GM04503 (cell line): ENCODE measurements at regions not wholly inside any gene's neighbourhood (a gene's known extent, or its start where the extent isn't known, plus 50 kb on each side); places are given as distances from the start of the nearest gene placed in this dataset.

ENCODE experiments used
- DNase-seq: peaks from one replicate; pipeline ENCODE4 v3.0.0-alpha.2; 2012; ENCODE audit warnings: low read depth

DNA sequence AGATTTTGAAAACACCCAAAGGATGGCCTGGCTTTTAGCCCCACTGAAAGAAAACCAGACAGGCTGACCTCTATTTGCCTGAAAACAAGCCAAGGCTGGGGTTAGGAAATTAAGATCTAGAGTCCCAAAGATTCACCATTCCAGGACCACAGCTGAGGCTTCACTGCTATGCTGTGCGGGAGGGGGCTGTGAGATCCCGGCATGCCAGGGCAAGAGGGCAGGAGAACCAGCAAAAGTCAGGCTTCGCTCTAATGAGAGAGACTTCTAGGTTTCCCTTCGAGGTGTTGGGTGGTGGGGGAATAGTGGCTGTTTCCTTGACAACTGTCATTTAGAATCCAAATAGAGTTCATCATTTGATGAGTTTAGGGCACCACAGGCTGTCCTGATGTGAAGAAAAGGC is 152.9 kb upstream of the NFIB start:
- no peak for DNase-seq

DNA sequence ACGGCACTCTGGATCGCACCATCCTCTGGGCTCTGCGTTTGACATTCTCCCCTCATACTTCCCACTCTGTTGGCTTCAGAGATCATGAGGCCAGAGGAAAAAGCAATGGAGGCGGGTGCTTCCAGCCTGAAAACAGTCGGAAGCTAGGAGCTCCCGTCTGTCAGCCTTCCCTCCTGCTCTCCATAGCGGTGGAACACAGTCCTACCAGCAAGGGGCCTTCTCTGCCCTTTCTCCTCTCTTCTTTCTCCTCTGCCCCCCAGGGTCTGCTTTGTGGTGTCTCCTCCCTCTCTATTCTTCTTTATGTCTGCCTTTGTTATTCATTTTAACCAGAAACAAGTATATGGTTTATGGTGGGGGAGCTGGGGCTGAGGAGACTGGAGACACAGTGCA is 152.5 kb upstream of the NFIB start:
- DNase-seq = no peak

DNA sequence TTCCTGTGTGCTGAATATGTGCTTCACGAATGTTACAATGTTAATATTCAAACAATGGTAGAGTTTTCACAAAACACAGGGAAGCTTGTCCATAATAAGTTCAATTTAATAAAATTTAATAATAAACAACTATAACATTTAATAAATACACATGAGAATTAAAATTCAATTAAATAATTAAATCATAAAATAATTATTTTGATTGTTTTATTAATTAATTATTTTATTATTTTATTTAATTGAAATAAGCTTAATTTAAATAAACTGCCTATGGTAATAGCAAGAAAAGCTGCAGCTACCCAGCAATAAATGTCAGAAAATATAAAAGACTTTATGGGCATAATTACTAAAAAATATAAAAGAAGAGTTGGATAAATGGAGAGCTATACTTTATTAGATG is 149.0 kb upstream of the NFIB start:
- DNase-seq = no peak

DNA sequence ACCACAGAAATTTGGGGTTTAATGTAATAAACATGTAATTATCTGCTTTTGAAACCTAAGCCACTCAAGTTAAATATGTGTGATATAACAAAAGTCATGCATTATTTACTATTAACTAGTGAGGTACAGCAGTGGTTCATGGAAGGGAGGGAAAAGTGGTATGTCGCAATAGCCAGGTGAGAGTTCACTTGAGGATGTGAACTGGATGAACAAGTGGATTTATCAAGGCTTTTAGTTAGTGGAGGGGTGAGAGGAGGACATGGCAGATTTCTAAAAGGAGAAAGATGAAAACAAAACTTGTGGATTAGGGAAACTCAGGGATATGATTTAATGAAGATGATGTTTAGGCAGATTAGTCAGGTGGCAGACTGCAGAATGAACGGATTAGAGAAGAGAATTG is 141.3 kb upstream of the NFIB start:
- DNase-seq = no peak

DNA sequence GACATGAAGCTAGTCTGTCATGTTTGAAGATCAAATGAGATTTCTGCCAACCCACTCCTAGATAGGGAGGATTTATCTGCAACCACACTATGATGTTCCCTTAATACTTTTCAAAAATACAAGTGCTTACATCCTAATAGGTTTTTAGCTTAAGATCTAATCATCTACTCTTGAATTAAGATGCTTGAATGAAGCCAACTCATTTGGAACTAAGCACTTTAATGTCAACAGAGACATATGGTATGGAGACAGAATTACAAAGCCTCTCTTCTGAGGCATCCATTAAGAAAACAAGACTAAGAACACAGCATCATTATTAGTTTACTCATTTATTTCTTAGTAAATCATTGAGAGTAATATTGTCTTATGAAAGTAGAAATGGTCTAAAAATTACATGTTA is 139.3 kb upstream of the NFIB start:
- no peak for DNase-seq

DNA sequence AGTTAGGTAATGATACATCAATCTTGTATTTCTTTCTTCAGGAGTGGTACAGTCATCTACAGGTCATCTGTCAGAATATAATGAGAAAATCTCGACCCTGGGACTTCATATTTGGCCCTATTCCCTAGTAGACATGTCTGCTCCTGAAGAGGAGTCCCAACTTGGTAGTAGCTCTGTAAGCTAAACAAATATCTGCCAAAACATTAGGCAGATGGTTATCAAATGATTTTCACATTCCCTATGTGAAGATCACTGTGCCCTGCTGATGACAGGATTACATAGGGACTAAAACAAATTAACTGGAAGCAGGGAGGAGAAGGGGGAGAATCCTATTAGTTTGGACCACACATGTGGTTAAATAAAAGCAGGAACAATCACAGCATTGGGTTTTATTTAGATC is 138.6 kb upstream of the NFIB start:
- DNase-seq = no peak

DNA sequence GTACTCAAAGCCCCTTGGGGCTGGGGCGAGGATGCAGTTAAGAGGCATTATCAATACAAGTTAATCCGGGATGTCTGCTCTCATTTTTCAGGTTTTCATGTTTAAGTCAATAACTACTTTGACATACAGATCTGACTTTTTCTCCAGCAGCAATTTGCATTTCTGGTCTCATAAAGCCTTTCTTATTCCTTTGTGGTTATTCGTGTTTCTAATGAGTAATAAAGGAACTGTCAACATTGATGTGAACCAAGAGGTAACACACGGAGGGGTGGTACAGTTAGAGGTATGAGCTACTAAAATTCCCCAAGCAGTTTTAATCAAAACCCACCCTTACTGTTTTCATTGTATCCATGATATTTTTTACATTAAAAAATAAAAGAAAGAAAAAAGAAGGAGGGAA is 138.0 kb upstream of the NFIB start:
- DNase-seq = no peak

DNA sequence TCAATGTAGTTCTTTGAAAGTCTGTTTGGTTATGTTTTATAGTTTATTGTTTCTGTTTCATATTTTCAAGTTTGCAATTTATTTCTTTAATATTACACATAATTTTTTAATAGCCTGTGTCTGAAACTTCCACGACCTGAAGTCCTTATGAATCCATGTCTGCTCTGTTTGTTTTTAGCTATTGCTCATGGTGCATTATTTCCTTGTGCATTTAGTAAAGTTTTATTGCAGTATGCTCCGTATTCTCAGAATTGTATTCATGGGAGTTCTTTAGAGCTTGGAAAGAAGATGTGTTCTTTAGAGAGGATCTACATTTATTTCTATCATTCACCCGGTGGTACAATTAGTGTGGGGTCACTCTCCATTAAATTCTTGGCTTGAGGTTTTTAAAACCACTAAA is 133.2 kb upstream of the NFIB start:
- DNase-seq = no peak

DNA sequence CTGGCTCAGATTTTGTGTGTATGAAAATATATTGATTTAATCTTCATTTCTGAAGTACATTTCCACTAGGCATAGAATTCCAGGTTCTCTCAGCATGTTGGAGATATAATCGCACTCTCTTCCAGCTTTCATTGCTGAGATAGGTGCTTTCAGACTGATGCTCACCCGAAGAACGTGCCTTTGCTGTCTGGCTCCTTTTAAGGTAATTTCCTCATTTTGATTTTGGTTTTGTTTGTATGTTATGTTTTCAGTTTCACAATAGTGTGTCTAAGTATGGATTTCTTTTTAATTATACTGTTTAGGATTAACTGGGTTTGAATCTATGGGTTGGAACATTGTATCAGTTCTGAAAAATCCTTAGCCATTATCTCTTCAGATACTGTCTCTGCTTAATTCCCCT is 132.0 kb upstream of the NFIB start:
- no peak for DNase-seq

DNA sequence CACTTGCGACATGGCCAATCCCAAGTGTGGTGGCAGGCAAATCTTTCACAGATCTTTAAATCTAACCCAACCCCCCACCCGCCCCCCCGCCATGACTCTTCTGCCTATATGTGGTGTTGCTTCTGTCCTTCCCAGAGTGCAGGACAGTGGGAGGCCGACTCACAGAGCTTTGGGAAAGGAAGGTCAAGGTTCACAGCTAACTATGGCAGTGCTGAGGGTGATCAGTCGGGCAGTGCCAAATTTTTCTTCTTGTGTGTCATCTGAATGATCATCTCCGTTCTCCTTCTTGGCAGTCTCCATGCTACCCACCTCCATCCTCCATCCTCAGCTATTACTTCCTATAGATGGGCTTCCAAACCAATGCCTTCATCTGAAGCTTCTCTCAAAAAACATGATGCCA is 129.0 kb upstream of the NFIB start:
- DNase-seq = no peak

DNA sequence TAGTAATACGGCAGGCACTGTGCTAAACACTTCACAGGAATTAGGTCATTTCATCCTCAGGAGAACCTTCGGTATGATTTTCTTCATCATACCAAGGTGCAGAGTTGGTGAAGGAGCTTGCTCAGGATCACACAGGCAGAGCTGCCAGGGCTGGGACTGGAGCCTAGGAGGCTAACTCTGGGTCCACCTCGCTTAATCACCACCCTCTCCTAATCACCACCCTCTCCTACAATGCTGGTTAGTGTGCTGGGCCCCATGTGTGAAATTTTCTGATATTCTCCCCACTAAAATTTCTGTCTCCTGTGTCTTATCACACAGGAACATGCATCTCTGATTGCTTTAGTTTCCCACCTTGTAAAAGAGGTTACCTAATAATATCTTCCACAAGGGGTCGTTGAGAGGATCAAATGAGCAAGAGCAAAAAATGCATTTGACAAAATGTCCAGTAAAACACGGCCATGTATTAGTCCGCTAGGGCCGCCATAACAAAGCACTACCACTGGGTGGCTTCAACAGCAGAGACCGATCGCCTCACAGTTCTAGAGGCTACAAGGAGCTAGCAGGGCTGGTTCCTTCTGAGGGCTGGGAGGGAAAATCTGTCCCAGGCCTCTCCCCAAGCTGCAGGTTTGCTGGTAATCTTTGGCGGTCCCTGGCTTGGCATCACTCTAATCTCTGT is 128.2 kb upstream of the NFIB start:
- DNase-seq = no peak

DNA sequence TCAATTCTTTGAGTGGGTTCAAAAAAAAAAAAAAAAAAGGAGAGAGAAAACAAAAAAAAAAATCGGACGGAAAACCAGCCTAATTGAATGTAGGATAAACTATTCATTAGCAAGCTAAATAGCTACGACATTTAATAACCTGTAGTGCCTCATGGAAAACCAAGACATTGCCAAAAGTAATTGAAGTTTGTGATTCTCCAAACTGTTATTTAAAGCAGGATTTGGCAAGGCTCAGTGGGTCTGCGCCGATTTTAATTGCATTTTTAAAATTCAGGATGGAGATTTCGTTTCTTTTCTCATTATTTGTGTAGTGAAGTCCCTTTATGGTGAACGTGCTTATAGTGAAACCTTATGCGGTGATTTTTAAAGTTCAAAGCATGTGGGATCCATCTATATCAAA is 127.2 kb upstream of the NFIB start:
- DNase-seq = no peak

DNA sequence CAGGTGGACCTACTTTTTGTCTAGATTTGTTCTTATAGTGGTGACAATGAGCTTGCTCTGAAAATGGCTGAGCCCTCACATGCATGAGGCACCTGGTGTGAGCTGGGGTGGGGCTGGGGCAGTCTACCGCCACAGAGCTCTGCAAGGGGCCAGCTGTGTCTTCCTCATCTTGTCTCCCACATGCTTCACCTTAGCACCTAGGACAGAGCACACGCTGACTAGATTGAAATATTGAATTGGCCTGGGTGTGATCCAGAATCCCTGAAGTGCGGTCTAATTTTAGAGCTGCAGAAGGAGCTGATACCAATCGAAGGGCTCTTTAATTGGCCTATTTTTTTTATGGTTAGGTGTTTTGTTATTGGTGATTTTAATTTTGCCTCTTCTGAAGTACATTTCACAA is 126.1 kb upstream of the NFIB start:
- DNase-seq = no peak

DNA sequence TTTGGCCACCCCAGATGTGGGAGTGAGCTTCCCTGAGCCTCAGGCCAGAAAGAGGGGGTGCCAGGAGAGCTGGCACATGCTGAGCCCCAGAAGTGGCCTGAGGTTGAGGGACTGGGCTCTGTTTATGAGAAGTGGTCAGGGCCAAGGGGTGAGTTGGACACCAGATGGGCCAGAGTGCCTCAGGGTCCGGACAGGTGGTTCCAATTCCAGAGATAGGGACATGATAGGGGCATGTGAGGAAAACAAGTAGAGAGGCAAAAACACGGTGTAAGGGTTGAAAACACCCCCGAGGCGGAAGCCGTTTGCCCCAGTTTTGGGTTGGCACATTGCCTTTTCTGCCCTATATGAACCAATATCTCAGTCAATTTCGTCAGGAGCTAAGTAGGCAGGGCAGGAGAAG is 125.6 kb upstream of the NFIB start:
- DNase-seq = no peak

DNA sequence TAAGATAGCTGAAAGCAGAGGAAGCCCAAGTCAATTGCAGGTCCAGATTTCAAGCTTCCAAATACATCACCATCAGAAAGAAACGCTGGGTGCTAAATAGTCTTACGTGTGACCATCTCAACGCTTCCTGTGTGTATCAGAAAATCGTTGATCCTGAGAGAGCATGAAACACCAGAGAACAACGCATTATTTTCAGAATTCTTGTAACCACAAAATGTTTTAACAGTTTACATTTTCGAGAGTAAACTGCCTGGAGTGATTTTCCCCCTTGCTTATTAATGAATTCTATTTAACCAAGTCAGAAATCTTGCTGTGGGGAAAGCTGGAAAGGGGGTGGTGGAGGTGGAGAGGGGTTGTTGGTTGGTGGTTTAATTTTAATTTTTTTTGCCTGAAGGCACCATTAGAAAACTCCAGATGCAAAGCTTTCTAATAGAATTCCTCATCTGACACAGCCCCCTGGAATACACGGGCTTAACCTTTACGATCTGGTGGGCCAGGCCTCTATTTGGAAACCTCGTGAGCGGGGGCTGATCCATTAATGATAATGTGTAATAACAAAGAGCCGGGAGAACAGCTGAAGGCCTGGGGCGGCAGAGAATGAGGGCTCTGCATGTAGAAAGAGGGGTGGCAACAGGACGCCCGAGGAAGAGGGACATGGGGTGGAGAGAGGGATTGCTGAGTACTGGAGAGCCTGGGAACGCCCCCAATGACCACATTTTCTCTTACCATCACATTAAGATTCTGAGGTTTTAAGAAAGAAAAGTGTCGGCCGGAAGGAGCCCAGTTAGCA is 124.5 kb upstream of the NFIB start:
- no peak for DNase-seq

DNA sequence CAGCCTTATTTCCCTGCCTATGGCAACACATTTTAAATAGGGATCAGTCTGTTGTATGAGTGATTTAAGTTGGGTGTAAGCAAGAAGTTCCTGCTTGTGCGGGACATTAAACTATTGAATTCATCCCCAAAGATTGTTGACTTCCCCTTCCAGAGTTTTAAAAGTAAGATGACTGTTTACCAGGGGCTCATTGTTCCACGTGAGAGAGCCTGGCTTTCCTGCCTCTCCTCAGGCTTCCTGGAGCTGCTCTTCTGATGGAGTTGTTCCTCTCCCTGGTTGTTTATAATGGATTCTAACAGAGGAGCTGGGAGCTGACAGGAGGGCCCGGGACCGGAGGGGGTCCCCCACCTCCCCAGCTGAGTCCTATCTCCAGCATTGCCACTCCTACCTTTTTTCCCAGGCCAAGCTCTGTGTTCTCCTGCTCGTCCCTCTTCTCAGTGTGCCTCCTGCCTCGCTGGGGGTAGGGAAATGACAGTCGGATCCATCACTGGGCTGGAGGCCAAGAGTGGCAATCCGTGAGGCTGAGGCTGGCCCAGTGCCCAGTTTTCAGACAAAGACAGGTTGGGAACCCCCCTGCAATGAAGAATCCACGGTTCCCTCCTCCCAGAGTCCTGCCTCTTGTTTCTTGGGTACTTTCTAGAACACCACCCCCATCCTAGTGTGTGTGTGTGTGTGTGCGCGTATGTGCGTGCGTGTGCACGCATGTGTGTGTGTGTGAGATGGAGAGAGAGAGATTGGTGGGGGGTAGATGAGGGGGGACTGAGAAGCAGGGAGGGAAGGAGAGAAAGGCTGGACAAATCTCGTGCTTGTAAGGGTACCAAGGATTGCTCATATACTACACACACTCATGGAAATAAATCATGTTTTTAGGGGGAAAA is 123.7 kb upstream of the NFIB start:
- no peak for DNase-seq

DNA sequence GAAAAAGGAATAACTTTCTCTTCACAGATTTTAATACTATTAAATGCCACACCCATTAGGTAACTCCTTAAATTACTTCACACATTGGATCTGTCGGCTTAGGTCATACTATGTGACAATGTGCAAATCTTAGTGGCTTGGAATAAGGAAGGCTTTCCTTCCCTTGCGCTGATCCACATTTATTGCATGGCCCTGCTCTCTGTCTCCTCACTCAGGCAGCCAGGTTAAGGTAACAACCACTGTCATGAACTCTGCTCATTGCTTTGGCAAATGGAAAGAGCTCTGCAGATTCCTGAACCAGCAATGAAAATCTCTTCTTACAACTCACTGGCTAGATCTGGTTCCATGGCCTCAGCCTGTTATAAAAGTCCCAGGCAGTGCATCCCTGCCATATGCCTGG is 121.9 kb upstream of the NFIB start:
- DNase-seq = no peak

DNA sequence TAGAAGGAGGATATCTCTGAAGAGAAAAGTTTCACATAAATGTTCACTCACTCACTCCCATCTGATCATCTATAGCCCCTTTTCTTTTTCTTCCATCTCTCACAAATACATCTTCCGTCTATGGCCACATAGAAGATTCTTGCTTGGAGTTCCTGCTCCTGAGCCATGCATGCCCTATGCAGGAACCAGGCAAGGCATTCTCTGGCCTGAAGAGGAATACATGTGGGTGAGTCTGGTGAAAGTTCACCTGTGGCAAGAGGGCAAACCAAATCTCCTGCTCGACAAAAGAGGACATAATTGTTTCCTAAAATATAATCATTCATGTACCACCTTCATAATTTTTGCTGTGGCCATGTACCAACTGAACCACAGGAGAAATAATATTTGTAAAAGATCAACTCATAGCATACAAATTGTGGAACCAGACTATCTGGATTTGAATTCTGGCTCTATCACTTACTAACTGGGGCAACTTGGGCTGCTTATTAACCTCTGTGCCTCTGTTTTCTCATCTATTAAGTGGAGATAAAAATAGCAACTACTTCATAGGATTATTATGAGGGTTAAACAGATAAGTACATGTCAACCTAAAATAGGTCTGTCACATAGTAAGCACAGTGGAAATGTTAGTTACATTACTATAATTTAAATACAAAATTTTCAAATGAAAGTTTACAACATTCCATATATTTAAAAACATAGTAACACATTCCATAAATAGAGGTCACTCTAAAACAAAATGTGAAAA is 121.2 kb upstream of the NFIB start:
- DNase-seq = no peak

DNA sequence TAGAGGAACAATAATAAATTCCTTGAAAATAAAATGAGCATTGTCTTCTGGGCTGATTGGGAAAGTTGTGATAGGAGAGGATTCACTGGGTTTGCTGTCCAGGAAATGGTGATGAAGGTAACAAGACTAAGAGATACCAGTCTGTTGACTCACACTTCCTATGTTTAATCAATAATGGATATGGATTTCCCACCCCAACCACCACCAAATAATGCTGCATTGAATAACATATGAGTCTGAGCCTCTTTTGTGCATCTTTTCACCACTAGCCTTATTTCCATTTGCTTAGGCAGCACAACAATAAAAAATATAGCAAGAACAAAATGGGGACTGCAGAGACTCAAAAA is 120.2 kb upstream of the NFIB start:
- no peak for DNase-seq

DNA sequence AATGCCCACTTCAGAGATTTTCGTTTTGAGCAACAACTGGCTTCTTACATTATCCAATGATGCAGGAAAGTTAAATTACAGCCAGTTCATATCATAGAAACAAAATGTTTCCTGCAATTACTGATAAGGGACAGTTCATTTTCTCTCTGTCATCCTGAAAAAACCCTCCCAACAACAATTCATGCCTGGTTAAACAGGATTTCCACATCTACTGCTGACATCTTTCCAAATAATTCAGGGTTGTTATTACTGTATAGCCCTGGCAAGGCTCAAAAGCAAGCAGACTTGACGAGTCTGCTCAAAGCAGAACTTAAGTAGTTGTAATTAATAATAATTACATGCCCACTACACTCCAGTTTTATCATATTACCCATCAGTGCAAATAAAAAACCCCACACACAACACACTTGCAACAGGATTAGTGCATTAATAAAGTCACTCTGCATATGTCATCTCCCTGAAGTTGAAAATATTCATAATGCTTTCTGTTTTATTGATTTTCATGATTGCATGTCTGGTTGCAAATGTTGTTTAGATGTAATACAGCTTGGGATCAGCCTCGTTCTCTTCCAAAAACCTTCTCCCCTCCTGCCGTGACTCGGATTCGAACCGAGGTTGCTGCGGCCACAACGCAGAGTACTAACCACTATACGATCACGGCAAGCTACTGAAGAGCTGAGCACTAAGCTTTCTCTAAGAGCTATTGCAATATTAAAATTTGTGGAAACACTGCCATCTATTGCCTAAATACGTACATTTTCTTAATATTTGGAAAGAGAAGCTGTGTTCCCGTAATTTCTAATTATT is 119.6 kb upstream of the NFIB start:
- DNase-seq = no peak

DNA sequence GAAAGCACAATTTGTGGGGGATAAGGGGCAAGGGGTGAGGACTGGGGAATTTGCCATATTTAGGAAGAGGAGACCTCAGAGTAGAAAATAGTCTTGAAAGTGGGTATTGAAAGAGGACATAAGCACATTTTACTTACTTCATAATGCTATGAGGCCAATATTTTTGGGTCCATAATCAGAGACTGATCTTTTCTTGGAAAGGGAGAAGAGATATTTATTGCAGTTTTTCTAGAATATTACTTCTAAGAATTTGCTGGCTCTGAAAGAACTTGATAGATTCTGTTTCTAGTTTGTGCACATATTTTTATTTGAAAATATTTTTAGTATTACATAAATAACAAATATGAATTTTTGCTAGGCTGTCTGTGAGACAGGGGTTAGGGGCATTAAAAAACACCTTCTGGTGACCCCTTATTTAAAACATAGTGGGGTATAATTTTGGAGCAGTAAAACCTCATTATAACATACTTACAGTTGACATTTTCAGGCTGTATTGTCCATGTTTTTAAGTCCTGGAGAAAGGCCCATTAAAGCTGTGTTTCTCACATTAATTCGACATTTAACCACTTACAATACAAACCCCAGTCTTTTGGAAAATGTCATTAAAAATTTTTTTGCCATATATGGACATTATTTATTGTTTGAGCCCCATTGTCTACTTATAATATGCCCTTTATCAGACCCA is 118.9 kb upstream of the NFIB start:
- no peak for DNase-seq
